Peyer's patch (tissue), 4 donors: ENCODE measurements at regions not wholly inside any gene's neighbourhood (a gene's known extent, or its start where the extent isn't known, plus 50 kb on each side); places are given as distances from the start of the nearest gene placed in this dataset.
"Not testable (repeated sequence)": the region's sequence is repeated elsewhere in the genome, so short reads cannot be mapped to it uniquely, and the experiment has no call there.

Experiments
- DNase-seq, 3 donors: peaks; one replicate each; pipeline ENCODE4 v3.0.0-alpha.2; 2017 to 2019
- H3K27ac ChIP-seq, 4 donors: fragments of 200-600 bp; sonication (generic); one replicate each; pipeline ENCODE4 v1.5.1; 2016 to 2019
- H3K27me3 ChIP-seq, 2 donors: fragments of 200-600 bp; sonication (generic); one replicate each; pipeline ENCODE4 v1.5.1; 2019
- H3K36me3 ChIP-seq, 3 donors: fragments of 200-600 bp; sonication (generic); one replicate each; pipeline ENCODE4 v1.5.1; 2016 to 2019
- H3K4me1 ChIP-seq, 4 donors: fragments of 200-600 bp; sonication (generic); one replicate each; pipeline ENCODE4 v1.5.1; 2016 to 2019
- H3K4me3 ChIP-seq, 4 donors: fragments of 200-600 bp; sonication (generic); 1 replicate in 3 of 4; 2 replicates in 1 of 4; pipeline ENCODE4 v1.5.1; 2016 to 2019; ENCODE audit warnings: mild to moderate bottlenecking in 1 of 4
- H3K9me3 ChIP-seq, 4 donors: fragments of 200-600 bp; sonication (generic); one replicate each; pipeline ENCODE4 v1.5.1; 2016 to 2019; ENCODE audit warnings: mild to moderate bottlenecking in 1 of 4
- CTCF ChIP-seq, 6 experiments: fragments of 450-650 bp in 4 of 6; fragments of 200-600 bp in 2 of 6; sonication (generic) in 1 of 6; IDR thresholded peaks; one replicate each; pipeline ENCODE4 v1.5.1; 2017 to 2019; ENCODE audit warnings: antibody characterized with exemption in 6 of 6, mild to moderate bottlenecking in 3 of 6, moderate library complexity in 1 of 6
- POLR2A ChIP-seq, 2 donors: fragments of 450-650 bp; IDR thresholded peaks; one replicate each; pipeline ENCODE4 v1.5.1; 2017; ENCODE audit warnings: antibody characterized with exemption in 2 of 2, mild to moderate bottlenecking in 2 of 2, moderate library complexity in 2 of 2

DNA sequence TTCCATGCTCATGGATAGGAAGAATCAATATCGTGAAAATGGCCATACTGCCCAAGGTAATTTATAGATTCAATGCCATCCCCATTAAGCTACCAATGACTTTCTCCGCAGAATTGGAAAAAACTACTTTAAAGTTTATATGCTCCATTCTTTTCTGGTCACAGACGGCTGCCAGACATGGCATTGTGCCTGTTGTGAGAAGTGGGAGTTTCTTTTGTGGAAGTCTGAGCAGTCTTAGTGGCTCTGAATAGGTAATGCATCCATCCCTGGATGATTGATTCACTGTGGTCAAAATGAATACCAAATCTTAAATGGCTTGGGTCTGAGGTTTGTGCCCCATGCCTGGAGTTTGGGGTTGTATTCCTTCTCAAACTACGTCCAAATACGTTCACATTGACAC lies 274.5 kb upstream of the AZI2 start:
- Histone ChIP-seq H3K36me3 (no peaks in the 10 kb centered on the region), H3K27me3 (no peaks in the 10 kb centered on the region), H3K4me1 (no peaks in the 10 kb centered on the region), H3K9me3 (no peaks in the 10 kb centered on the region), H3K4me3 (no peak overlapping the region), H3K27ac (no peak overlapping the region)
- TF ChIP-seq POLR2A (IDR thresholded peaks at IDR 0.05) (no peak), CTCF (IDR thresholded peaks at IDR 0.05) (no peak)
- DNase-seq = no peak

DNA sequence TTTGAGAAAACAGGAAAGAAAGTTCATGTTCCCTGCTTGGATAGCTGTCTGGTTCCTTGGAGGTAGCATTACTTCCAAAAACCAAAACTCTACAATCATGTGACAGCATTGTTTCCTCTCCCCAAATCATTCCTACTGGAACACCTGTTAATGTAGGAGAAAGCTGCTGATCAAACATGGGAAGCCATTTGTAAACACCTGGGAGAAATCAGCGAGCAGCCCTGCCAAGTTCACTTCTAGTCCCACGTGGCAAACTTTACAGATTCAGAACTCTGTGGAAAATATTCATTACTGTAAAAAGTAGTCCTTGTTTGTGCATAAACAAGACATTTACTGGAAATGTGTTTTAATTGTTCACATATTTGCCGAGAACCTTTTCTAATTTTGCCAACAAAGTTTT lies 275.5 kb upstream of the AZI2 start:
- no peaks in the 10 kb centered on the region for H3K36me3 ChIP-seq

GRCh38 chr3:28627843-28628242 lies 279.2 kb upstream of the AZI2 start:
- H3K27ac ChIP-seq, H3K36me3 ChIP-seq, H3K9me3 ChIP-seq, H3K4me1 ChIP-seq, H3K4me3 ChIP-seq, DNase-seq, H3K27me3 ChIP-seq: not testable (repeated sequence)

More for the DNA sequence above, 275.5 kb upstream of the AZI2 start:
- TF ChIP-seq POLR2A (IDR thresholded peaks at IDR 0.05) (no peak), CTCF (IDR thresholded peaks at IDR 0.05) (no peak)
- no peaks in the 10 kb centered on the region for H3K9me3 ChIP-seq
- no peaks in the 10 kb centered on the region for H3K4me1 ChIP-seq
- no peak overlapping the region for H3K4me3 ChIP-seq
- no peaks in the 10 kb centered on the region for H3K27me3 ChIP-seq
- DNase-seq = no peak
- H3K27ac ChIP-seq = no peak overlapping the region

GRCh38 chr3:28634019-28634418 lies 285.4 kb upstream of the AZI2 start:
- Histone ChIP-seq H3K27ac (no peak overlapping the region), H3K4me3 (no peak overlapping the region), H3K4me1 (no peaks in the 10 kb centered on the region), H3K9me3 (no peaks in the 10 kb centered on the region), H3K36me3 (no peaks in the 10 kb centered on the region), H3K27me3 (no peaks in the 10 kb centered on the region)
- TF ChIP-seq CTCF (IDR thresholded peaks at IDR 0.05) (no peak), POLR2A (IDR thresholded peaks at IDR 0.05) (no peak)
- no peak for DNase-seq

GRCh38 chr3:28637742-28638141 lies 289.1 kb upstream of the AZI2 start:
- no peaks in the 10 kb centered on the region for H3K36me3 ChIP-seq
- no peak overlapping the region for H3K4me3 ChIP-seq
- H3K27ac ChIP-seq = no peak overlapping the region
- no peaks in the 10 kb centered on the region for H3K27me3 ChIP-seq
- TF ChIP-seq POLR2A (IDR thresholded peaks at IDR 0.05) = no peak
- no peak for TF ChIP-seq CTCF (IDR thresholded peaks at IDR 0.05)
- no peaks in the 10 kb centered on the region for H3K9me3 ChIP-seq
- DNase-seq = no peak
- no peaks in the 10 kb centered on the region for H3K4me1 ChIP-seq

DNA sequence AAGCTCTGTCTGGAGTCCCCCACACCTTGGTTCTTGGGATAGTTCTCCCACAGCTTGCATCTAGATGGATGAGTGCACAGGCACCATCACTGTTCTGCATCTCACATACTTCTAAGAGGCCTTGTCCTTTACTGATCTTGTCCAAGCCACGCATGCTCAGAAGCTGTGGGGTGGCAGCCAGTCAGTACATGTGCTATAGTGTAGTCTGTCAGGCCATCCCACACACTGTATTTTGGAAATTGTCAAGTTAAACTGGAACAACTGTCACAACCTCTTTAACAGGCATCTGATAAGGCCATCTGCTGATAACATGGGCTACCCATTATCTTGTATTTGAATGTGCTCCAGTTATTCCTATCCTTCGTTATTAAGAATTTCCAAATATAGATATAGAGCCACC lies 296.5 kb upstream of the AZI2 start:
- no peaks in the 10 kb centered on the region for H3K36me3 ChIP-seq
- no peak for TF ChIP-seq POLR2A (IDR thresholded peaks at IDR 0.05)
- TF ChIP-seq CTCF (IDR thresholded peaks at IDR 0.05) = no peak
- no peak overlapping the region for H3K27ac ChIP-seq

More for the DNA sequence above, 296.5 kb upstream of the AZI2 start:
- H3K4me1 ChIP-seq = no peaks in the 10 kb centered on the region
- DNase-seq = no peak
- no peaks in the 10 kb centered on the region for H3K9me3 ChIP-seq
- no peak overlapping the region for H3K4me3 ChIP-seq
- H3K27me3 ChIP-seq = no peaks in the 10 kb centered on the region
